ENCODE measurements at regions not wholly inside any gene's neighbourhood (a gene's known extent, or its start where the extent isn't known, plus 50 kb on each side); places are given as distances from the start of the nearest gene placed in this dataset.

DNA sequence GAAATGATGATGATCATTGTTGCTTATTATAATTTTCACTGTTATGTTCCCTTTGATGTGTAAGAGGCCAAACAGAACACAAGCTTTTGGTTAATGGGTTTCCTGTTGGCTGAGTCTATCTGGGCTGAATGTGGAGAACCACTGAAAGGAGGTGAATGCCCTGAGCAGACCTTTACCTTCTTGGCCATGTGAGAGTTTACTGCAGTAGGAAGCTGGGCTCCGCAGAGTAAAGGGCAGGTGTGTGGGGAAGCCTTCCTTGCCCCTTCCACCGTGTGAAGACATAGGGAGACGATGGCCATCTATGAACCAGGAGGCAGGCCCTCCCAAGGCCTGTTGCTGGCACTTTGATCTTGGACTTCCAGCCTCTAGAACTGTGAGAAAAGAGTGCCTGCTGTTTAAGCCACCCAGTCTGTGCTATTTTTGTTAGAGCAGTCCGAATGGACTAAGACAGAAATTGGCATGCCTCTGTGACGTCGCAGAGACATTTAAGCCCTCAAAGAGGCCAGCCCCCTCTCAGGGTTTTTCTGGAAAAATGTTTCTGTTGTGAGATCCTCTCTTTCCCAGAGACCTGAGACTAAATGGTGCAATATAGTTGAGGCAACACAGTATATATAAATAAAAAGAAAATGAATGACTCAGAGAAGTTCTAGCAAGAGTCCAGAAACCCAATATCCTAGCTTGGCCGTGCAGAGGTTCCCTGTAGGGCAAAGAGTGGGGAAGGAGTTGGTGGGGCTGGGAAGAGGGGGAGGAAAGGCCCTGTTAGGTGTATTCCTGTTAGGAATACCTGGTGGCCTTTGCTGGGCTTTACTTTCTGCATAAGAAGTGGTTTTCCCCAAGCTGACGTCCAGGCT lies 121.9 kb upstream of the LGALSL start:
- no peak for DNase-seq (ENCODE audit: low read depth in 4 of 4, low spot score in 1 of 4)

GRCh38 chr2:64336171-64336570 lies 117.8 kb upstream of the LGALSL start:
- no peak for DNase-seq (ENCODE audit: low read depth in 4 of 4, low spot score in 1 of 4)

DNA sequence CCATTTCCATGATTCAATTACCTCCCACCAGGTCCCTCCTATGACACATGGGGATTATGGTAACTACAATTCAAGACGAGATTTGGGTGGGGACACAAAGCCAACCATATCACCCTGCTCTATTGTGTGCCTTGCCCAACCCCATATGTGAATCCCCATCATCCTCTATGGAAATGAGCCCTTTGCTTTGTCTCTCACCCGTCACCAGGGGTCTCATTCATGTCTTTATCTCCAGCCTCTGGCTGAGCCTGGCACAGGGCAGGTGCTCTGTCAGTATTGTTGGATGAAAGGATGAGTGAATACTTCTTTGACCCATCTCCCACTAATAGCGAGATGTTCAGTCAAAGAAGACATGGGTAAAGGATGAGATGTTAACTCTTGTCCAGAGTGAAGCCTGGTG lies 116.6 kb upstream of the LGALSL start:
- no peak for DNase-seq (ENCODE audit: low read depth in 4 of 4, low spot score in 1 of 4)

DNA sequence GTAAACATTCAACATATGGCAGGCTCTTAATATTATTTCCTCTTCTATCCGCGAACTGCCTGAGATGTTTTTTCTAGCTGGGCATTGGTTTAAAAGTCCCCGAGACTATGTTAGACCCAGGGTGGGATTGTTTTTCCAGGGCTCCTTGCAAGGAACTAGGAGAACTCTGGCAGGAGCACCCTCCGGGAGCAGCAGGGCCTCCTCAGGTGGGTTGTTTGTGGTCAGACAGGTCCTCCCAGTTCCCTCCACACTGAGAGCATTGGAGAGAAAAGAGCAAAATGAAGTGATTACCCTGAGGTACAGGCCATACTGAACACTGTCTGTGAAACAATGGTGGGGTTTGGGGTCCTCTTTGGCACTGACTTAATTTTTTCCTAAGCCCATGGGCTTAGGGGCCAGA lies 115.9 kb upstream of the LGALSL start:
- no peak for DNase-seq (ENCODE audit: low read depth in 4 of 4, low spot score in 1 of 4)

DNA sequence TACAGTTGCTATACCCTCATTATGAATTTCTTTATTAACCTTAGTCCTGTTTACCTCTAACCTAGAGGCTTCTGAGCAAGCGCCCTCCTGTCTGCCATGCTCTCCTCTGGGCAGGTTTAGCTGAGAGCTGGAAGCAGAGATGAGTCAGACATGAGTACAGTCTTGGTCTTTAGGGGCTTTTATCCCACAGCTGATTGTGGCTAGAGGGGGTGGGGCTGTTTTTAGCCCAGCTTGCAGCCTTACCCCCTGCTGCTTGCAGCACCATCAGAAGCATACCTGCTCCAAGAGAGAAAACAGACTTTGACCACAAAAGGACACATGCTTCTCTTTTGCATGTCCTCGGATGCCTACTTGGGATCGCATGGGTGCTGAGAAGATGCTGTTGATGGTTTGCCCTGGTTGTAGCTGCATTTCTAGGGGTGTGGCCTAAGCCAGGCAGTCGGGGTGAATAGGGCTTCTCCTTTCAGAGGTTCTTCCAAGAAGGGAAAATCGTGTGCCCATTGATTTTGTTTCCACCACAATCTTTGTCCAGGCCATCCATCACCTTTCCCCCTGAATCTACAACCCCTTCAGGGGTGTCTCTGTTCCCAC lies 115.0 kb upstream of the LGALSL start:
- DNase-seq (ENCODE audit: low read depth in 4 of 4, low spot score in 1 of 4), result no peak

- DNase-seq (ENCODE audit: low read depth in 4 of 4, low spot score in 1 of 4), result no peak
Measured at GRCh38 chr2:64341461-64341860, 112.5 kb upstream of the LGALSL start.

DNA sequence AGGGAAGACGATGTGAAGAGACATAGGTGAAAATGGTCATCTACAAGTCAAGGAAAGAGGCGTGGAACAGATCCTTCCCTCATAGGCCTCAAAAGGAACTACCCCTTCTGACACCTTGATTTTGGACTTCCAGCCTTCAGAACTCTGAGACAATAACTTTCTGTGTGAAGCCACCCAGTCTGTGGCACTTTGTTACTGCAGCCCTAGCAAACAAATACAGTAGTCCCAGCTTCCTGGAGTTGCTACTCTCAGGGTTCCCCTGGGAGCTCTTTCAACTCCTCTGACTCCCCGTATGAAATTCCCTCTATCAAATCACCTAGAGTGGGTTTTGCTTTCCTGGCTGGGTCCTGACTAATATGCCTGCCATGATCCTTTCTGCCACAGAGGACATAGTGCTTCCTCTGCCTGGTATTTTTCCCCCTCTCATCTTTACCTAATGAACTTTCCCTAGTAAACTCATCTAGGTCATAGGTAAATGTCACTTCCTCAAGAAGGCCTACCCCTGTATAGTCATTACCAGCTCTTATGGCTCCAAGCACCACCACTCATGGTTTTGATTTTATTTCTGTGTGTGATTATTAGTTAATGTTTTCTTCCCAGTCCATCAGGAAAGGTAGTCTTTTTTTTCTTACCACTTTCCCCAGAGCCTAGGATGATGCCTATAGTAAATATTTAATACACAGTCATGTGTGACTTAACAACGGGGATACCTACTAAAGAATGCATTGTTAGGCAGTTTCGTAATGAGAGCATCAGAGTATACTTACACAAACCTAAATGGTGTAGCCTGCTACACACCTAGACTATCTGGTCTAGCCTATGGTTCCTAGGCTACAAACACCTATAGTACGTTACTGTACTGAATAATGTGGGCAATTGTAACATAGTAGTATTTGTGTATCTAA lies 111.5 kb upstream of the LGALSL start:
- DNase-seq (ENCODE audit: low read depth in 4 of 4, low spot score in 1 of 4), result no peak

DNA sequence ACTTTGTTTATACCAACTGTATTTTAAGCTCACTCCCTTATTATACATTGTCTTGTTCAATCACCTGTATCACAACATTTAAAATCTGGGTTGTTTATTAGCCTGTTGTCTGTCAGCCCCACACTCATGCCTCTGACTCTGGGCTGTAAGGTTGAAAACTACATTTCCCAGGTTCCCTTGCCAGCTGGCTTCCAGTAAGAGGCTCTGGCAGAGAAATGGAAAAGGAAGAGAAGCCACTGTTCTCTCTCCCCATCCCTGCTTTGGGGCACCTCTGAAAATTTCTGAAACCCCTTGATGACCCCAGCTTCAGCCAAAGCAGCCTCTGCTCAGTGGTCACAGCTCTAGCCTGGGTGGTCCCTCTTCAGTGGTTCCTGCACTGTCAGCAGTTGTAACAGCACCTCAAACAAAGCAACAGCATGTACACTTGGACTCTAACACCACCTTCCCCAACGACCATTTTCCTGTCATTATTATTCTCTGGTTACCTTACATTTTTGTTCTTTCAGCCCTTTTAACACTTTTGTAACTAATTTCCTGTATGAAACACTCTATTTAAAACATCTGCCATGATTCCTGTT lies 108.9 kb upstream of the LGALSL start:
- DNase-seq (ENCODE audit: low read depth in 4 of 4, low spot score in 1 of 4), result no peak

DNA sequence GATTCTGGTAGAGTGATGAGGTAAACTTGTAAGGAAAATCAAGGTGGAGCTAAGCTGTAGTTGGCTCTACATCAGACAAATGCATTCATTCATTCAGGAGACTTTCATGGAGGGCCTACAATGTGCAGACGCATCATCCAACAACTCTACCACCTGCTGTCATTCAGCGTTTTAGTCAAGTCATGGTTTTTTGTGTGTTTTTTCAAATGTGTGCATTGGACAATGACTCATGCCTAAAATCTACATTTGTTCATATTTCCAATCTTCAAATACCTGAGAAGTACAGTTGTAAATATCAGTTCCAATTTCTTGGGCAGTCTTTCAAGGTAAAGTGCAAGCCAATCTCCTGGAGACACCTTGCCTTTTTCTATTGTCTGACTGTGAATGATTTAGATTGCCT lies 108.0 kb upstream of the LGALSL start:
- DNase-seq (ENCODE audit: low read depth in 4 of 4, low spot score in 1 of 4), result no peak

- no peak for DNase-seq (ENCODE audit: low read depth in 4 of 4, low spot score in 1 of 4)
Measured at GRCh38 chr2:64348386-64349130, 105.4 kb upstream of the LGALSL start.

DNA sequence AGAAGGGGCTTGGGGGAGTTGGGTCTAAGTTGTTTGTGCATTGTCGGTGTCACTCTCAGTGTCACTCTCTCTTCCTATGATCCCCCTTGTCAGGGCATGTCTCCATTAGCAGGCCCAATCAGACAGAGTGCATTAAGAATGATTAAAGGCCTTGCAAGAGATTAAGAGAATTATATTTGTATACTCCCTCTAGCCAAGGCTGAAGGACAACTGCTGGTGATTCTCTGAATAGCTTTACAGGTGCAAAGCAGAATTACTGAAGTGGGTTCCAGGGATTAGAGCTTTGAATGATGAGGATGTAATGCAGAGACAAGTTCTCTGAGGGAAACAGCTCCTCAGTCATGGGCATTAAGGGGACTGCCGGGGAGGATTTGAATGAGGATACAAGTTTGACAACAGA lies 104.8 kb upstream of the LGALSL start:
- no peak for DNase-seq (ENCODE audit: low read depth in 4 of 4, low spot score in 1 of 4)

DNA sequence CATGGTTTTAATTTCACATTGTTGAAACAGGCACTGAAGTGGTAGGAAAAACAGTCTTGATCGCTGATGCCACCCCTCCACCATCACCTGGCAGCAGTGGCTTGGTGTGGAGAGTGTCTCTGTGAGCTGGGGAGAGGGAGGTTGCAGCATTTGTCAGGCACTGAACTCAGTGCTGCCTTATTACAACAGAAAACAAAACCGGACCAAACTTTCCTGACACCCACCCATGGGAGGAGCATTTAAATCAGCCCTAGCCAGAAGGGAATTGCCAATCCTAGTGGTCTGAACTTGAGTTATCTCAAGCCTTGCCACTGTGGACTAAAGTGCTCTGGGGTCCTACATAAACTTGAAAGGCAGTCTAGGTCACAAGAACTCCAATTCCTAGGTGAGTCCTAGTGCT lies 103.0 kb upstream of the LGALSL start:
- no peak for DNase-seq (ENCODE audit: low read depth in 4 of 4, low spot score in 1 of 4)

- DNase-seq (ENCODE audit: low read depth in 4 of 4, low spot score in 1 of 4), result no peak
Measured at GRCh38 chr2:64352292-64352691, 101.7 kb upstream of the LGALSL start.

GRCh38 chr2:64354857-64355680 lies 98.9 kb upstream of the LGALSL start:
- DNase-seq (ENCODE audit: low read depth in 4 of 4, low spot score in 1 of 4), result no peak

DNA sequence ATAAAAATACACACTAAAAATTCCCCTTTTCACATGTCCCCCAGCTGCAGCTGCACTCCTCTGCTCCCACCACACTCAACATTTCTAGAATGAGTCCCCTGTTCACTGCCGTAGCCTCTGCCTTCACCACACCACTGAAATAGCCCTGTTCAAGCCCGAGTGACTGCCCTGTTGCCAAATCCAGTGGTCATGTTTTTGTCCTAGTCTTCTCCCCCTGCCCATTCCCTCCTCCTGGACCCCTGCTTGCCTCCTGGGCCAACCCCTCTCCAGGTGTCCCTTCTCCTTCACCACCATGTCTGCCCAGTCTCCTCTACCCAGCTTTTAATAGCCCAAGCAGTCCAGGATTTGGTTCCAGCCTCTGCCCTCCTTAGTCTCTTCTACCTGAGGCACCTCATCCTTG lies 97.1 kb upstream of the LGALSL start:
- no peak for DNase-seq (ENCODE audit: low read depth in 4 of 4, low spot score in 1 of 4)

DNA sequence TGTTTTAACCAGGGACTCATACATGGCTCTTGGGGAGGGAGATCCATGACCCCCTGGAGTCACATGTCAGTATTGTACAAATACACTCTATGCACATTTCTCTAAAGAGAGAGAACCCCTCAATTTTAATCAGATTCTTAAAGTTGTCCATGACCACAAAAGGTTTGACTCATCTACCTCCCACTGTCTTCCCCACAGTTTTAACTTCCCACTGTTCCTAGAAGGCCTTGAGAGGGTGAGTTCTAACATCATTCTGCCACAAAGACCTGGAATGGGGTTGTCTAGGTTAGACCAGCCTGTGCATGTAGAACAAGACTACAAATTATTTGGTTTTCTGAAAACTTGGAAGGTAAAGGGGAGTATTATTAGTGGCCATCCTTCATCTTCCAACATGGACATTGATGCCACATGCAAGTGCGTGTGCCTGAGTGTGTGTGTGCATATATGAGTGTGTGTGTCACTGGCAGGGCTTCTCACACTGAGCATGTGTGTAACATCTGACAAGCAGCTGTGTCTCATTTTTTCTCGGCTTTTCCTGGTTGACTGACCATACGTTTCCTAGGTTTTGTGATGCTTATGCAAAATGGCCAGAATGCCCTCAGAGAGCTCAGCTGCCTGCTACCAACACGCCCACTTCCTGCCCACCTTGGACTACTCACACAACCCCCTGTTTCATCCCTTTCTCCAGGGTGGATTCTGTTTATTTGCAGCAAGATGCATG lies 94.6 kb upstream of the LGALSL start:
- DNase-seq (ENCODE audit: low read depth in 4 of 4, low spot score in 1 of 4), result no peak

DNA sequence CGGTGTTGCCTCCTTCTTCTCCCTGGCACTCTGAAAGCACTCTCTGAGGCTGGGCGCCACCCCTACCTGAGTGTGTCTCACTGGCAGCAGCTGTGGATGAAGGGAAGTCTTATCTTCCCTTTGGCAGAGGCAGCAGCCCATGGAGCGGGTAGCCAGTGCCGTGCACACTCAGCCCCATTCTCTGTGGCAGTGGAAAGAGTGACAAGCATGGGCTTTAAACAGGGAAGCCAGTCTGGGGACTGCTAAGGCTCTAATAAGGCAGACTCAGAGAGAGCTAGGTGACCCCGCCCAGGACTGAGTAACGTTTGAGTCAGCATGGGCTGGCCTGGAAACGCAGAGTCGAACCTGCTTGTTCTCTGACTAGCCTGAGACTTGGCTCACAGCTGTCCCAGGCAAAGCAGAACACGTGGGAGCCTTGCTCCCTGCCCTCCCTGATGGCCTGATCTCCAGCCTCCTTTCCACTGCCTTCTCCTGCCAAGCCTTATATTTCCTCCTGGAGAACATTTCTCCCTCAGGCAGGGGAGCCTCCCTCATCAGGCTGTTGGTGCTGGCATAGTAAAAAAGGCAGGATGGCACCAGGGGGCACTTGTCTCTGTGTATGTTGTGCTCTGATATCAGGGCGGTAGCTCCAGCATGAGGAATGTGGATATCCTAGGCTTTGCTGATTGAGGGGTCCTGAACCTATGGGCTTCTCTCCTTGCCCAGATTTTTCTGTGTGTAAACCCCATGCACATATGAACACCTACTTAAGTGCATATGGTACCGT lies 93.9 kb upstream of the LGALSL start:
- peak in 3 of 4 experiments; percentile 34 to 60 (median 54) for DNase-seq (ENCODE audit: low read depth in 4 of 4, low spot score in 1 of 4)

- no peak for DNase-seq (ENCODE audit: low read depth in 4 of 4, low spot score in 1 of 4)
Measured at GRCh38 chr2:64361151-64361938, 92.6 kb upstream of the LGALSL start.
